NOMO-1 (cell line): ENCODE measurements at regions not wholly inside any gene's neighbourhood (a gene's known extent, or its start where the extent isn't known, plus 50 kb on each side); places are given as distances from the start of the nearest gene placed in this dataset.
"Not testable (repeated sequence)": the region's sequence is repeated elsewhere in the genome, so short reads cannot be mapped to it uniquely, and the experiment has no call there.

Experiments used
- DNase-seq, 2 experiments: peaks; one replicate each; lab custom pipeline; 2025; ENCODE audit not compliant: unreplicated experiment in 2 of 2; lab: John Stamatoyannopoulos, UW

GRCh38 chr12:78331753-78332152 lies 501.1 kb downstream of the NAV3 start:
- no peak for DNase-seq

GRCh38 chr12:78338054-78338785 lies 507.5 kb downstream of the NAV3 start:
- no peak for DNase-seq

- no peak for DNase-seq
Observed at GRCh38 chr12:78340406-78340805, 509.7 kb downstream of the NAV3 start.

GRCh38 chr12:78343657-78344056 lies 513.0 kb downstream of the NAV3 start:
- DNase-seq = no peak

GRCh38 chr12:78359520-78359919 lies 505.1 kb upstream of the SYT1 start:
- no peak for DNase-seq

GRCh38 chr12:78361683-78362082 lies 502.9 kb upstream of the SYT1 start:
- DNase-seq = no peak

- no peak for DNase-seq
Observed at GRCh38 chr12:78371284-78371683, 493.3 kb upstream of the SYT1 start.

GRCh38 chr12:78375461-78375860 lies 489.1 kb upstream of the SYT1 start:
- DNase-seq = no peak

- no peak for DNase-seq
Observed at GRCh38 chr12:78376257-78376656, 488.3 kb upstream of the SYT1 start.

GRCh38 chr12:78379065-78379464 lies 485.5 kb upstream of the SYT1 start:
- DNase-seq = not testable (repeated sequence)

GRCh38 chr12:78383414-78383813 lies 481.2 kb upstream of the SYT1 start:
- no peak for DNase-seq

GRCh38 chr12:78384541-78384940 lies 480.0 kb upstream of the SYT1 start:
- no peak for DNase-seq

GRCh38 chr12:78385541-78385940 lies 479.0 kb upstream of the SYT1 start:
- DNase-seq = no peak

GRCh38 chr12:78386871-78387270 lies 477.7 kb upstream of the SYT1 start:
- DNase-seq = no peak

- DNase-seq = no peak
Observed at GRCh38 chr12:78387721-78388120, 476.9 kb upstream of the SYT1 start.

- DNase-seq = no peak
Observed at GRCh38 chr12:78388461-78388860, 476.1 kb upstream of the SYT1 start.

GRCh38 chr12:78390920-78391319 lies 473.7 kb upstream of the SYT1 start:
- no peak for DNase-seq

GRCh38 chr12:78392918-78393317 lies 471.7 kb upstream of the SYT1 start:
- DNase-seq = no peak

- no peak for DNase-seq
Observed at GRCh38 chr12:78395961-78396360, 468.6 kb upstream of the SYT1 start.

GRCh38 chr12:78396538-78396937 lies 468.0 kb upstream of the SYT1 start:
- no peak for DNase-seq

GRCh38 chr12:78398750-78399149 lies 465.8 kb upstream of the SYT1 start:
- DNase-seq = no peak

- no peak for DNase-seq
Observed at GRCh38 chr12:78402366-78403134, 462.0 kb upstream of the SYT1 start.
